Gastrocnemius medialis (tissue), 4 donors: ENCODE measurements at regions not wholly inside any gene's neighbourhood (a gene's known extent, or its start where the extent isn't known, plus 50 kb on each side); places are given as distances from the start of the nearest gene placed in this dataset.

Source experiments
- CTCF ChIP-seq, 5 experiments: fragments of 450-650 bp in 3 of 5; fragments of 200-600 bp in 2 of 5; sonication (generic) in 2 of 5; IDR thresholded peaks in 4 of 5; conservative IDR thresholded peaks in 1 of 5; 1 replicate in 4 of 5; 2 replicates in 1 of 5; pipeline ENCODE4 v1.5.1; 2016 to 2019; ENCODE audit warnings: antibody characterized with exemption in 5 of 5, mild to moderate bottlenecking in 3 of 5, moderate library complexity in 3 of 5
- POLR2A ChIP-seq, 2 donors: fragments of 450-650 bp; IDR thresholded peaks; one replicate each; pipeline ENCODE4 v1.6.1; 2017; ENCODE audit warnings: antibody characterized with exemption in 2 of 2, mild to moderate bottlenecking in 2 of 2, moderate library complexity in 2 of 2

GRCh38 chr19:31952693-31953092 lies 392.7 kb upstream of the ZNF507 start:
- no peak for TF ChIP-seq CTCF (IDR thresholded peaks at IDR 0.05 in 4 of 5, conservative IDR thresholded peaks at IDR 0.05 in 1 of 5)
- no peak for TF ChIP-seq POLR2A (IDR thresholded peaks at IDR 0.05)
